Gastroesophageal sphincter (tissue), 3 donors: ENCODE measurements at regions not wholly inside any gene's neighbourhood (a gene's known extent, or its start where the extent isn't known, plus 50 kb on each side); places are given as distances from the start of the nearest gene placed in this dataset.

Source experiments
- POLR2A ChIP-seq, 2 donors: fragments of 450-650 bp; IDR thresholded peaks; one replicate each; pipeline ENCODE4 v1.6.1; 2017; ENCODE audit warnings: antibody characterized with exemption in 2 of 2, mild to moderate bottlenecking in 2 of 2, moderate library complexity in 1 of 2
- TF ChIP-seq, protein P1 (sequence below), 4 experiments: fragments of 200-600 bp in 2 of 4; fragments of 450-650 bp in 2 of 4; sonication (generic) in 1 of 4; IDR thresholded peaks; one replicate each; pipeline ENCODE4 v1.5.1; 2017 to 2019; ENCODE audit warnings: antibody characterized with exemption in 4 of 4, mild to moderate bottlenecking in 2 of 4, moderate library complexity in 2 of 4

DNA sequence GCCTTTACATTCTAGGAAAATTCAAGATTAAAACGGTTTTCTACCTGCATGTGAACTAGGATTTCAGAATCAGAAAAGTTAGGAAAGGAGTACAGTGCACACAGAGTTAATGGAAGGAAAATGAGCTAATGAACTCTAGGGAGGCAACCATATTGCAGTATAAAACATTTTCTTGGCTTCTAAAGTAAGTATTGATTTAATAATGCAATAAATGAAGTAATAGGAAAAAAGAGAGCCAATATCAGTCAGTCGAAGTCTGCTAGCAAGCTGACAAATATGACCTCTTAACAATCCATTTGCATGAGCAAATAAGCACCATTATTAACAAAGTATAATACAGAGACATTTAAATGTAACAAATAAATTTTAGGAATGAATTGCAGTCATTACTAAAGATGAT is 80.2 kb upstream of the COL3A1 start:
- TF ChIP-seq, protein P1, sequence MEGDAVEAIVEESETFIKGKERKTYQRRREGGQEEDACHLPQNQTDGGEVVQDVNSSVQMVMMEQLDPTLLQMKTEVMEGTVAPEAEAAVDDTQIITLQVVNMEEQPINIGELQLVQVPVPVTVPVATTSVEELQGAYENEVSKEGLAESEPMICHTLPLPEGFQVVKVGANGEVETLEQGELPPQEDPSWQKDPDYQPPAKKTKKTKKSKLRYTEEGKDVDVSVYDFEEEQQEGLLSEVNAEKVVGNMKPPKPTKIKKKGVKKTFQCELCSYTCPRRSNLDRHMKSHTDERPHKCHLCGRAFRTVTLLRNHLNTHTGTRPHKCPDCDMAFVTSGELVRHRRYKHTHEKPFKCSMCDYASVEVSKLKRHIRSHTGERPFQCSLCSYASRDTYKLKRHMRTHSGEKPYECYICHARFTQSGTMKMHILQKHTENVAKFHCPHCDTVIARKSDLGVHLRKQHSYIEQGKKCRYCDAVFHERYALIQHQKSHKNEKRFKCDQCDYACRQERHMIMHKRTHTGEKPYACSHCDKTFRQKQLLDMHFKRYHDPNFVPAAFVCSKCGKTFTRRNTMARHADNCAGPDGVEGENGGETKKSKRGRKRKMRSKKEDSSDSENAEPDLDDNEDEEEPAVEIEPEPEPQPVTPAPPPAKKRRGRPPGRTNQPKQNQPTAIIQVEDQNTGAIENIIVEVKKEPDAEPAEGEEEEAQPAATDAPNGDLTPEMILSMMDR (IDR thresholded peaks at IDR 0.05) = no peak
- no peak for TF ChIP-seq POLR2A (IDR thresholded peaks at IDR 0.05)
